GM19238 (cell line): ENCODE measurements at regions not wholly inside any gene's neighbourhood (a gene's known extent, or its start where the extent isn't known, plus 50 kb on each side); places are given as distances from the start of the nearest gene placed in this dataset.
"Not testable (repeated sequence)": the region's sequence is repeated elsewhere in the genome, so short reads cannot be mapped to it uniquely, and the experiment has no call there.

ENCODE experiments used
- DNase-seq: peaks from one replicate; pipeline ENCODE4 v3.0.0; 2011; ENCODE audit warnings: low spot score; ENCODE audit not compliant: insufficient read length

GRCh38 chr1:173300061-173301044 lies 93.2 kb upstream of the TNFSF4 start:
- no peak for DNase-seq

GRCh38 chr1:173301507-173301906 lies 94.4 kb upstream of the TNFSF4 start:
- no peak for DNase-seq

GRCh38 chr1:173302366-173302765 lies 95.2 kb upstream of the TNFSF4 start:
- DNase-seq = no peak

- no peak for DNase-seq
These were observed 96.0 kb upstream of the TNFSF4 start for GRCh38 chr1:173302890-173303829.

- DNase-seq = no peak
These were observed 96.9 kb upstream of the TNFSF4 start for GRCh38 chr1:173303984-173304383.

- no peak for DNase-seq
These were observed 97.5 kb upstream of the TNFSF4 start for GRCh38 chr1:173304529-173305227.

- no peak for DNase-seq
These were observed 100.7 kb upstream of the TNFSF4 start for GRCh38 chr1:173307845-173308244.

- DNase-seq = no peak
These were observed 107.5 kb upstream of the TNFSF4 start for GRCh38 chr1:173314656-173315055.

- no peak for DNase-seq
These were observed 108.2 kb upstream of the TNFSF4 start for GRCh38 chr1:173315296-173315695.

- DNase-seq = no peak
These were observed 111.7 kb upstream of the TNFSF4 start for GRCh38 chr1:173318788-173319187.

GRCh38 chr1:173324352-173324751 lies 117.2 kb upstream of the TNFSF4 start:
- DNase-seq = not testable (repeated sequence)

- DNase-seq = not testable (repeated sequence)
These were observed 120.9 kb upstream of the TNFSF4 start for GRCh38 chr1:173327987-173328386.

- DNase-seq = no peak
These were observed 121.8 kb upstream of the TNFSF4 start for GRCh38 chr1:173328961-173329360.

GRCh38 chr1:173329726-173330125 lies 122.6 kb upstream of the TNFSF4 start:
- DNase-seq = no peak

- DNase-seq = no peak
These were observed 123.2 kb upstream of the TNFSF4 start for GRCh38 chr1:173330149-173330951.

- not testable (repeated sequence) for DNase-seq
These were observed 123.9 kb upstream of the TNFSF4 start for GRCh38 chr1:173330952-173331548.

- no peak for DNase-seq
These were observed 124.9 kb upstream of the TNFSF4 start for GRCh38 chr1:173332026-173332425.

- no peak for DNase-seq
These were observed 126.5 kb upstream of the TNFSF4 start for GRCh38 chr1:173333581-173333980.

- DNase-seq = no peak
These were observed 130.0 kb upstream of the TNFSF4 start for GRCh38 chr1:173337126-173337525.

- DNase-seq = no peak
These were observed 134.2 kb upstream of the TNFSF4 start for GRCh38 chr1:173341307-173341706.
